LNCaP clone FGC (cell line): ENCODE measurements at regions not wholly inside any gene's neighbourhood (a gene's known extent, or its start where the extent isn't known, plus 50 kb on each side); places are given as distances from the start of the nearest gene placed in this dataset.

Source experiments
- DNase-seq: peaks from one replicate; pipeline ENCODE4 v3.0.0-alpha.2; 2011; ENCODE audit warnings: low read depth
- H3K4me3 ChIP-seq: 2 replicates; pipeline ENCODE4 v1.5.1; 2011; ENCODE audit warnings: mild to moderate bottlenecking, low read depth, low read length, control low read depth
- TF ChIP-seq, protein P1 (sequence below): IDR thresholded peaks from 2 replicates; pipeline ENCODE4 v1.5.1; 2012; ENCODE audit warnings: mild to moderate bottlenecking; ENCODE audit not compliant: control insufficient read depth, insufficient read depth; ENCODE audit errors: extremely low read depth

DNA sequence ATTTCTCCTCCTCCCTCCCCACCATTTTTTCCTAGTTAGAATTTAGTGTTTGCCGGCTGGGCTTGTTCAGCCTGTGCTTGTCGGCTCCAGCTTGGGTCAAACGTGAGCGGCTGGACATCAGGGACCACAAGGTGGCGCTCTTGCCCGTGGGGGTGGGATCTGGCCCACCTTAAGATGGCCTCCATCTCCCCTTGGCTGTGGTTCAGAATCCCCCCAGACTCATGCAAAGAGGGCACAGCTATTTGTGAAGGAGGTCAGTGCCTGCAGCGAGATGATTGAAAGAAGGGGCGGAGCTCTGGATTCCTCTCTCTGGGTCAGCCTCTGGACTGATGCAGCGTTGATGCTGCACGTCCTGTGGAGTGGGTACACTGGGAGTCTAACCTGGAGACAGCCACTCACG is 283.3 kb upstream of the TUT7 start:
- TF ChIP-seq, protein P1, sequence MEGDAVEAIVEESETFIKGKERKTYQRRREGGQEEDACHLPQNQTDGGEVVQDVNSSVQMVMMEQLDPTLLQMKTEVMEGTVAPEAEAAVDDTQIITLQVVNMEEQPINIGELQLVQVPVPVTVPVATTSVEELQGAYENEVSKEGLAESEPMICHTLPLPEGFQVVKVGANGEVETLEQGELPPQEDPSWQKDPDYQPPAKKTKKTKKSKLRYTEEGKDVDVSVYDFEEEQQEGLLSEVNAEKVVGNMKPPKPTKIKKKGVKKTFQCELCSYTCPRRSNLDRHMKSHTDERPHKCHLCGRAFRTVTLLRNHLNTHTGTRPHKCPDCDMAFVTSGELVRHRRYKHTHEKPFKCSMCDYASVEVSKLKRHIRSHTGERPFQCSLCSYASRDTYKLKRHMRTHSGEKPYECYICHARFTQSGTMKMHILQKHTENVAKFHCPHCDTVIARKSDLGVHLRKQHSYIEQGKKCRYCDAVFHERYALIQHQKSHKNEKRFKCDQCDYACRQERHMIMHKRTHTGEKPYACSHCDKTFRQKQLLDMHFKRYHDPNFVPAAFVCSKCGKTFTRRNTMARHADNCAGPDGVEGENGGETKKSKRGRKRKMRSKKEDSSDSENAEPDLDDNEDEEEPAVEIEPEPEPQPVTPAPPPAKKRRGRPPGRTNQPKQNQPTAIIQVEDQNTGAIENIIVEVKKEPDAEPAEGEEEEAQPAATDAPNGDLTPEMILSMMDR = peak; percentile 36
- H3K4me3 ChIP-seq = no peak overlapping the region
- no peak for DNase-seq

DNA sequence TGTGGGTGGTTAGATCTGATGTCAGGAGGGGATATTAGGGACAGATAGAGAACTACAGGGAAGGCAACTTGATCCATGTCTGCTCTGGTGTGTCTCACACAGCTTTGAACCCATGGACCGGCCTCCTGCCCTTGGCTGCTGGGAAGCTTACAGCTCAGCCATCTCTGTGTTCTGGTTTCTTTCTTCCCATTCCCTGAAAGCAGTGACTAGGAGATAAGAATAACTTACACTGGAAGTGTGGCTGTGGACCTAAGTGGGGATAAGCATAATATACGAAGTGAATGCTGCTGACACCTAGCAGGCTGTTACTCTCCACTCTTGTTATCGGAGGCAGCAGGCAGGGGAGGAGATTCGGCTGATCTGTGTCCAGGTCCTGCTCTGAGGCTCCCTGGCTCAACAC is 282.3 kb upstream of the TUT7 start:
- DNase-seq = no peak
- no peak overlapping the region for H3K4me3 ChIP-seq
- TF ChIP-seq, protein P1 = no peak

DNA sequence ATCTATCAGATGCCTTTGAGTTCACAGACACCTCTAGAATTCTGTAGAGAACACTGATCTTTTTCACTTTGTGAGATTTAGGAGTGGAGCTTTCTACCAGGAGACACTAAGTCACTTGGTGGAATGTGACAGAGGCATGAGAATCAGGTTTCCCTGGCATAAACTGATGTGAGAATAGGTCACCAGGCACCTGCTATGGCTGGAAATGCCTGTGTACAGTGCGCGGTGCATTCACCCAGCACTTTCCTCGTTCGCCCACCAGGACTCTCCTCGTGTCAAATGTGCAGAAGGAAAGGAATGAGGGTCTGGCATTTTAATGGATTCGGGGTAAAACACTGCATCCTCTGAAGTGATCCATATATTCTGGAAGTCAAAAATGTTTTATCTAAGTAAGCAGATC is 281.8 kb upstream of the TUT7 start:
- TF ChIP-seq, protein P1 = no peak
- no peak overlapping the region for H3K4me3 ChIP-seq
- no peak for DNase-seq

DNA sequence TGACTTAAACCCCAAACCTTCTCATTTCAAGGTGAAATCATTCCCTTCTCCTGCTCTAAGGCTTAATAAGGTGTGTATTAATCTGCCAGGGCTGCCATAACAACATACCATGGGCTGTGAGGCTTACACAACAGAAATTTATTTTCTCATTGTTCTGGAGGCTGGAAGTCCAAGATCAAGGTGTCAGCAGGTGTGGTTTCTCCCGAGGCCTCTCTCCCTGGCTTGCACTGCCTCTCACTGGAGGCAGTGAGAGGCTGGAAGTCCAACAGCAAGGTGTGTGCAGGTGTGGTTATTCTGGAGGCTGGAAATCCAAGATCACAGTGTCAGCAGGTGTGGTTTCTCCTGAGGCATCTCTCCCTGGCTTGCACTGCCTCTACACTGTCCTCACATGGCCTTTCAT is 280.3 kb upstream of the TUT7 start:
- DNase-seq = no peak

DNA sequence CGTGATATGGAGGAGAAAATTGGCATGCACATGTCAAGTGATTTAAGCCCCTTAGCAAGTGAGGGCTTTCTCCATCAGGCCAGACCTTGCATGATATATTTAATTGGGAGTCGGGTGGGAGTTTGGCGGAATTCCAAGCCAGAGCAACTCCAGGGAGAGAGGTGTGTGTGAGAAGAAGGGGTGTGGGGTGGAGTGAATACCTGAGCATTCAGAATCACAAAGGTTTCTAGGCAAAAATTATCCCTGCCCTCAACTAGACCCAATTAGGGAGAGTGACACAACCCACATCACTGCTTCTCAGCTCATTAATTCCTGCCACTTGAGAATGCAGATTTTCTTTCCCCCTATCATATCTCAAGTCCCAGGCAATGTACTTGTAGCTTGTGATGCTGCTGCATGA is 279.7 kb upstream of the TUT7 start:
- TF ChIP-seq, protein P1 = no peak
- DNase-seq = no peak
- H3K4me3 ChIP-seq = no peak overlapping the region

More for the DNA sequence above, 280.3 kb upstream of the TUT7 start:
- TF ChIP-seq, protein P1 = no peak
- no peak overlapping the region for H3K4me3 ChIP-seq

DNA sequence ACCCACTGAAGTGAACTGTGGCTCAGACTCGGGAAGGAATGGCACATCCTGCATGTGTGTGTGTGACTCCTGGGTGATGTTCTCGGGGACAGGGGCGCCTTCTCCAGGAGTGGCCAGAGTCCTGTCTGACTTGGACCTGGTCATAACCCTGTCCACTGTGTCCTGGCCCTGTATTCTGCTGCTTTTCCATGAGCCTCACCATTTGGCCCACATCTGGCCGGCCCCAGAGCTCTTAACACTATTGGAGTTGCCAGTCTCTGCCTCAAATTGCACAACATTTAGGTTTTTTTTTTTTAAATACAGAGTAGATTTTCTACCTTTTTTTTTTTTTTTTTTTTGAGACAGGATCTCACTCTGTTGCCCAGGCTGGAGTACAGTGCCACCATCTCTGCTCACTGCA is 278.3 kb upstream of the TUT7 start:
- TF ChIP-seq, protein P1 = no peak
- no peak overlapping the region for H3K4me3 ChIP-seq
- DNase-seq = no peak

DNA sequence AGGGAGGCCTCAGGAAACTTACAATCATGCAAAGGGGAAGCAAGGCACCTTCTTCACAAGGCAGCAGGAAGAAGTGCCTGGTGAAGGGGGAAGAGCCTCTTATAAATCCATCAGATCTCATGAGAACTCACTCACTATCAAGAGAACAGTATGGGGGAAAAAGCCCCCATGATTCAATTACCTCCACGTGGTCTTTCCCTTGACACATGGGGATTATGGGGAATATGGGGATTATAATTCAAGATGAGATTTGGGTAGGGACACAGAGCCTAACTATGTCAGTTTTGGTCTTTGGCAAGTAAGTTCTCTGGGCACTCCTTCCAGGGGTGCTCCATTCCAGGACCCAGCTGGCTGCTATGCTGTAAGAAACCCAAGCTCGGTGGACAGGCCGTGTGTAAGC is 275.3 kb upstream of the TUT7 start:
- DNase-seq = no peak
- no peak overlapping the region for H3K4me3 ChIP-seq
- TF ChIP-seq, protein P1 = no peak
